ENCODE measurements at regions not wholly inside any gene's neighbourhood (a gene's known extent, or its start where the extent isn't known, plus 50 kb on each side); places are given as distances from the start of the nearest gene placed in this dataset.

GRCh38 chr15:98121536-98121935 lies 161.0 kb downstream of the ARRDC4 start:
- H3K27ac ChIP-seq: no peak overlapping the region
- no peaks in the 10 kb centered on the region for H3K9me3 ChIP-seq
- no peak for DNase-seq
- TF ChIP-seq CTCF (IDR thresholded peaks at IDR 0.05) (no peak), POLR2A (IDR thresholded peaks at IDR 0.05) (no peak)
- 49 to 62% methylated on average over 5 of the region's 5 CpGs for WGBS, 2 donors
- no peaks in the 10 kb centered on the region for H3K4me1 ChIP-seq
- no peaks in the 10 kb centered on the region for H3K27me3 ChIP-seq
- no peak overlapping the region for H3K4me3 ChIP-seq
- intact Hi-C loops (cut with DNase I; ENCODE audit: low total_unique reads): no loop called here
- H3K36me3 ChIP-seq (ENCODE audit: low read depth, missing control alignments): no peaks in the 10 kb centered on the region

- Histone ChIP-seq H3K27ac (no peak overlapping the region), H3K9me3 (no peaks in the 10 kb centered on the region), H3K4me3 (no peak overlapping the region), H3K27me3 (no peaks in the 10 kb centered on the region), H3K4me1 (no peaks in the 10 kb centered on the region), H3K36me3 (ENCODE audit: low read depth, missing control alignments) (no peaks in the 10 kb centered on the region)
- no peak for TF ChIP-seq CTCF (IDR thresholded peaks at IDR 0.05)
- no peak for TF ChIP-seq POLR2A (IDR thresholded peaks at IDR 0.05)
- no peak for DNase-seq
- intact Hi-C loops (cut with DNase I; ENCODE audit: low total_unique reads): no loop called here
- WGBS, 2 donors: 68% methylated on average over 3 of the region's 3 CpGs
These were observed 161.5 kb downstream of the ARRDC4 start for GRCh38 chr15:98121957-98122356.

GRCh38 chr15:98123297-98123696 lies 162.8 kb downstream of the ARRDC4 start:
- Histone ChIP-seq H3K4me1 (no peaks in the 10 kb centered on the region), H3K36me3 (ENCODE audit: low read depth, missing control alignments) (no peaks in the 10 kb centered on the region), H3K27me3 (no peaks in the 10 kb centered on the region), H3K4me3 (no peak overlapping the region), H3K27ac (no peak overlapping the region), H3K9me3 (no peaks in the 10 kb centered on the region)
- TF ChIP-seq POLR2A (IDR thresholded peaks at IDR 0.05) (no peak), CTCF (IDR thresholded peaks at IDR 0.05) (no peak)
- no peak for DNase-seq
- intact Hi-C loops (cut with DNase I; ENCODE audit: low total_unique reads): no loop called here
- WGBS, 2 donors: 50 to 58% methylated on average over 3 of the region's 3 CpGs

- 75 to 82% methylated on average over 6 of the region's 6 CpGs for WGBS, 2 donors
- Histone ChIP-seq H3K36me3 (ENCODE audit: low read depth, missing control alignments) (no peaks in the 10 kb centered on the region), H3K9me3 (no peaks in the 10 kb centered on the region), H3K4me3 (no peak overlapping the region), H3K4me1 (no peaks in the 10 kb centered on the region), H3K27me3 (no peaks in the 10 kb centered on the region), H3K27ac (no peak overlapping the region)
- DNase-seq: no peak
- intact Hi-C loops (cut with DNase I; ENCODE audit: low total_unique reads): no loop called here
- TF ChIP-seq CTCF (IDR thresholded peaks at IDR 0.05) (no peak), POLR2A (IDR thresholded peaks at IDR 0.05) (no peak)
These were observed 163.3 kb downstream of the ARRDC4 start for GRCh38 chr15:98123834-98124233.

- WGBS, 2 donors: 76 to 86% methylated on average over 6 of the region's 6 CpGs
- DNase-seq: no peak
- no peak for TF ChIP-seq POLR2A (IDR thresholded peaks at IDR 0.05)
- no peak for TF ChIP-seq CTCF (IDR thresholded peaks at IDR 0.05)
- Histone ChIP-seq H3K27me3 (no peaks in the 10 kb centered on the region), H3K27ac (no peak overlapping the region), H3K36me3 (ENCODE audit: low read depth, missing control alignments) (no peaks in the 10 kb centered on the region), H3K9me3 (no peaks in the 10 kb centered on the region), H3K4me3 (no peak overlapping the region), H3K4me1 (no peaks in the 10 kb centered on the region)
- intact Hi-C loops (cut with DNase I; ENCODE audit: low total_unique reads): no loop called here
These were observed 164.1 kb downstream of the ARRDC4 start for GRCh38 chr15:98124581-98124980.
